Mucosa of rectum (tissue), 2 donors: ENCODE measurements at regions not wholly inside any gene's neighbourhood (a gene's known extent, or its start where the extent isn't known, plus 50 kb on each side); places are given as distances from the start of the nearest gene placed in this dataset.

ENCODE experiments used
- H3K27ac ChIP-seq, 2 donors: one replicate each; pipeline ENCODE4 v1.7.0; 2013; ENCODE audit warnings: inconsistent platforms in 2 of 2, low read depth in 2 of 2, low read length in 2 of 2
- H3K27me3 ChIP-seq, 2 donors: one replicate each; pipeline ENCODE4 v1.7.0; 2013; ENCODE audit warnings: low read length in 2 of 2; ENCODE audit not compliant: control insufficient read depth in 2 of 2, insufficient read depth in 2 of 2
- H3K36me3 ChIP-seq, 2 donors: one replicate each; pipeline ENCODE4 v1.7.0; 2013; ENCODE audit warnings: low read length in 2 of 2; ENCODE audit not compliant: control insufficient read depth in 2 of 2, insufficient read depth in 2 of 2
- H3K4me1 ChIP-seq, 2 donors: one replicate each; pipeline ENCODE4 v1.7.0; 2013; ENCODE audit warnings: low read length in 2 of 2, mild to moderate bottlenecking in 1 of 2; ENCODE audit not compliant: control insufficient read depth in 2 of 2, insufficient read depth in 2 of 2
- H3K4me3 ChIP-seq, 2 donors: one replicate each; pipeline ENCODE4 v1.7.0; 2013; ENCODE audit warnings: low read length in 2 of 2
- H3K9ac ChIP-seq, 2 donors: one replicate each; pipeline ENCODE4 v1.7.0; 2013; ENCODE audit warnings: low read length in 2 of 2, low read depth in 1 of 2, mild to moderate bottlenecking in 1 of 2
- H3K9me3 ChIP-seq, 2 donors: one replicate each; pipeline ENCODE4 v1.7.0; 2013; ENCODE audit warnings: low read length in 2 of 2; ENCODE audit not compliant: control insufficient read depth in 2 of 2
- donor health status: healthy.
- donor health status: Normal muscosa, but diverticular disease.

GRCh38 chr12:18982226-18982949 is 147.1 kb upstream of the PLEKHA5 start:
- Histone ChIP-seq H3K4me3 (no peak overlapping the region), H3K4me1 (no peaks in the 10 kb centered on the region), H3K9ac (no peak overlapping the region), H3K36me3 (no peaks in the 10 kb centered on the region), H3K9me3 (no peaks in the 10 kb centered on the region), H3K27ac (no peak overlapping the region), H3K27me3 (no peaks in the 10 kb centered on the region)

- Histone ChIP-seq H3K27ac (no peak overlapping the region), H3K9me3 (no peaks in the 10 kb centered on the region), H3K27me3 (no peaks in the 10 kb centered on the region), H3K9ac (no peak overlapping the region), H3K36me3 (no peaks in the 10 kb centered on the region), H3K4me1 (no peaks in the 10 kb centered on the region), H3K4me3 (no peak overlapping the region)
Measured at GRCh38 chr12:18983854-18984253, 145.7 kb upstream of the PLEKHA5 start.

GRCh38 chr12:18990856-18991255 is 138.7 kb upstream of the PLEKHA5 start:
- no peak overlapping the region for H3K9ac ChIP-seq

GRCh38 chr12:18992336-18992735 is 137.2 kb upstream of the PLEKHA5 start:
- Histone ChIP-seq H3K9me3 (no peaks in the 10 kb centered on the region), H3K4me3 (no peak overlapping the region)

More at GRCh38 chr12:18990856-18991255, 138.7 kb upstream of the PLEKHA5 start:
- no peaks in the 10 kb centered on the region for H3K4me1 ChIP-seq
- H3K9me3 ChIP-seq, result no peaks in the 10 kb centered on the region
- H3K27me3 ChIP-seq, result no peaks in the 10 kb centered on the region
- no peak overlapping the region for H3K27ac ChIP-seq
- H3K36me3 ChIP-seq, result no peaks in the 10 kb centered on the region
- H3K4me3 ChIP-seq, result no peak overlapping the region

GRCh38 chr12:18998343-18999261 is 130.9 kb upstream of the PLEKHA5 start:
- Histone ChIP-seq H3K9ac (no peak overlapping the region), H3K4me3 (no peak overlapping the region), H3K27me3 (no peaks in the 10 kb centered on the region), H3K27ac (no peak overlapping the region), H3K4me1 (no peaks in the 10 kb centered on the region), H3K36me3 (no peaks in the 10 kb centered on the region), H3K9me3 (no peaks in the 10 kb centered on the region)

More at GRCh38 chr12:18992336-18992735, 137.2 kb upstream of the PLEKHA5 start:
- Histone ChIP-seq H3K27me3 (no peaks in the 10 kb centered on the region), H3K9ac (no peak overlapping the region), H3K27ac (no peak overlapping the region), H3K4me1 (no peaks in the 10 kb centered on the region), H3K36me3 (no peaks in the 10 kb centered on the region)

GRCh38 chr12:19000836-19001235 is 128.7 kb upstream of the PLEKHA5 start:
- no peak overlapping the region for H3K9ac ChIP-seq
- no peaks in the 10 kb centered on the region for H3K27me3 ChIP-seq
- H3K4me1 ChIP-seq, result no peaks in the 10 kb centered on the region
- no peak overlapping the region for H3K4me3 ChIP-seq
- no peaks in the 10 kb centered on the region for H3K36me3 ChIP-seq
- H3K27ac ChIP-seq, result no peak overlapping the region
- H3K9me3 ChIP-seq, result no peaks in the 10 kb centered on the region

- no peaks in the 10 kb centered on the region for H3K36me3 ChIP-seq
- H3K27me3 ChIP-seq, result no peaks in the 10 kb centered on the region
- H3K4me3 ChIP-seq, result no peak overlapping the region
- H3K27ac ChIP-seq, result no peak overlapping the region
- H3K4me1 ChIP-seq, result no peaks in the 10 kb centered on the region
- H3K9ac ChIP-seq, result no peak overlapping the region
- no peaks in the 10 kb centered on the region for H3K9me3 ChIP-seq
Measured at GRCh38 chr12:19002216-19002615, 127.3 kb upstream of the PLEKHA5 start.

- Histone ChIP-seq H3K27me3 (no peaks in the 10 kb centered on the region), H3K4me1 (no peaks in the 10 kb centered on the region)
Measured at GRCh38 chr12:19003141-19003540, 126.4 kb upstream of the PLEKHA5 start.

GRCh38 chr12:19003987-19004619 is 125.4 kb upstream of the PLEKHA5 start:
- Histone ChIP-seq H3K9me3 (no peaks in the 10 kb centered on the region), H3K4me3 (no peak overlapping the region), H3K27ac (no peak overlapping the region), H3K9ac (no peak overlapping the region), H3K36me3 (no peaks in the 10 kb centered on the region), H3K27me3 (no peaks in the 10 kb centered on the region), H3K4me1 (no peaks in the 10 kb centered on the region)

More at GRCh38 chr12:19003141-19003540, 126.4 kb upstream of the PLEKHA5 start:
- no peak overlapping the region for H3K4me3 ChIP-seq
- no peak overlapping the region for H3K27ac ChIP-seq
- no peaks in the 10 kb centered on the region for H3K9me3 ChIP-seq
- no peaks in the 10 kb centered on the region for H3K36me3 ChIP-seq
- H3K9ac ChIP-seq, result no peak overlapping the region
